ENCODE measurements at regions not wholly inside any gene's neighbourhood (a gene's known extent, or its start where the extent isn't known, plus 50 kb on each side); places are given as distances from the start of the nearest gene placed in this dataset.

DNA sequence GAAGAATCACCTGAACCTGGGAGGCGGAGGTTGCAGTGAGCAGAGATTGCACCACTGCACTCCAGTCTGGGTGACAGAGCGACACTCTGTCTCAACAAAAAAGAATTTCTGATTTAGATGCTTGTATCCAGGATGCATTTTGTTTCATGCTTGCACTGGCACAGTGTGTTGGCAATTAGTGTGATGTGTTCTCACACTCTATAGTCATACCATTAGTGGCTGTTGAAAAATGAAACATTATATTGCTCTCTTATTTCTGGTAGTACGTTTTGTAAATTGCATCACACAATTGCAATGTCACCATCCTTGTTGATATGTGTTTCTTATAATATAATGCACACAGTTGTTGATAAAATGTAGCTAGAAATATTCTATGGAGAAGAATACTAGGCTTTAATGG lies 51.3 kb upstream of the RMST start:
- no peak overlapping the region for H3K27ac ChIP-seq (ENCODE audit: low read depth in 1 of 2, low read length in 1 of 2)
- TF ChIP-seq, protein P1, sequence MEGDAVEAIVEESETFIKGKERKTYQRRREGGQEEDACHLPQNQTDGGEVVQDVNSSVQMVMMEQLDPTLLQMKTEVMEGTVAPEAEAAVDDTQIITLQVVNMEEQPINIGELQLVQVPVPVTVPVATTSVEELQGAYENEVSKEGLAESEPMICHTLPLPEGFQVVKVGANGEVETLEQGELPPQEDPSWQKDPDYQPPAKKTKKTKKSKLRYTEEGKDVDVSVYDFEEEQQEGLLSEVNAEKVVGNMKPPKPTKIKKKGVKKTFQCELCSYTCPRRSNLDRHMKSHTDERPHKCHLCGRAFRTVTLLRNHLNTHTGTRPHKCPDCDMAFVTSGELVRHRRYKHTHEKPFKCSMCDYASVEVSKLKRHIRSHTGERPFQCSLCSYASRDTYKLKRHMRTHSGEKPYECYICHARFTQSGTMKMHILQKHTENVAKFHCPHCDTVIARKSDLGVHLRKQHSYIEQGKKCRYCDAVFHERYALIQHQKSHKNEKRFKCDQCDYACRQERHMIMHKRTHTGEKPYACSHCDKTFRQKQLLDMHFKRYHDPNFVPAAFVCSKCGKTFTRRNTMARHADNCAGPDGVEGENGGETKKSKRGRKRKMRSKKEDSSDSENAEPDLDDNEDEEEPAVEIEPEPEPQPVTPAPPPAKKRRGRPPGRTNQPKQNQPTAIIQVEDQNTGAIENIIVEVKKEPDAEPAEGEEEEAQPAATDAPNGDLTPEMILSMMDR (IDR thresholded peaks at IDR 0.05; ENCODE audit: control extremely low read depth, extremely low read depth), result no peak
- no peaks in the 10 kb centered on the region for H3K9me3 ChIP-seq (ENCODE audit: control insufficient read depth in 4 of 4, insufficient read depth in 3 of 4, low read length in 3 of 4)
- ATAC-seq (ENCODE audit: insufficient read depth, low FRiP score) (no peak), DNase-seq (no peak)
- H3K4me1 ChIP-seq (ENCODE audit: control insufficient read depth in 5 of 5, insufficient read depth in 5 of 5, low read length in 5 of 5), result peaks cover 0 to 4% (median 0%) of the 10 kb centered on the region in 5 donors
- no peak overlapping the region for H3K9ac ChIP-seq (ENCODE audit: insufficient read depth in 1 of 2, low read length in 2 of 2)
- 84 to 86% methylated on average over 3 of the region's 3 CpGs for WGBS, 2 donors
- H3K4me3 ChIP-seq, result no peak overlapping the region
- no peaks in the 10 kb centered on the region for H3K36me3 ChIP-seq (ENCODE audit: control insufficient read depth in 4 of 4, insufficient read depth in 4 of 4, low read length in 4 of 4)
- no peaks in the 10 kb centered on the region for H3K27me3 ChIP-seq (ENCODE audit: control insufficient read depth in 3 of 3, insufficient read depth in 3 of 3, low read length in 2 of 3)

All from lung (tissue), 11 donors.